GM12878 (cell line): ENCODE measurements at regions not wholly inside any gene's neighbourhood (a gene's known extent, or its start where the extent isn't known, plus 50 kb on each side); places are given as distances from the start of the nearest gene placed in this dataset.

ENCODE experiments used
- ATAC-seq: fragments of 200-7000 bp; cut with Tn5 transposase; 3 replicates; pipeline ENCODE4 v1.9.1; 2020; ENCODE audit warnings: mild to moderate bottlenecking, moderate library complexity
- BruUV-seq: library from RNA; stranded (reverse); fragments of 400-500 nt; replicated peaks from 2 replicates; lab custom pipeline; 2021; lab: Mats Ljungman, UMichigan
- CTCF ChIA-PET: fragments of 300-600 bp; sonication (Branson Sonifier 250); formaldehyde crosslinking; extraction: SDS; loops from one replicate; lab custom pipeline; 2021; ENCODE audit warnings: inconsistent platforms; lab: Yijun Ruan, JAX
- POLR2A ChIA-PET: fragments of 350-600 bp; formaldehyde crosslinking; extraction: SDS; loops from one replicate; lab custom pipeline; 2021; ENCODE audit warnings: inconsistent platforms; lab: Charles Lee
- RAD21 ChIA-PET: fragments of 300-600 bp; sonication (Branson Sonifier 250); formaldehyde crosslinking; loops from one replicate; lab custom pipeline; 2023; ENCODE audit warnings: antibody characterized with exemption; ENCODE audit not compliant: unreplicated experiment; lab: Charles Lee
- SMC1A ChIA-PET: fragments of 300-600 bp; sonication (Branson Sonifier 250); formaldehyde crosslinking; loops from one replicate; lab custom pipeline; 2023; ENCODE audit not compliant: unreplicated experiment, uncharacterized antibody; lab: Charles Lee
- DNase-seq: peaks from one replicate; pipeline ENCODE4 v3.0.0-alpha.2; 2011; ENCODE audit warnings: low read depth, low spot score
- FAIRE-seq: peaks from 3 replicates; lab custom pipeline; 2011; peaks lifted over from hg19 to GRCh38; lab: Jason Lieb, UNC
- H2AFZ ChIP-seq: 2 replicates; pipeline ENCODE4 v1.6.0; 2011; ENCODE audit warnings: low read depth, low read length, control low read depth; ENCODE audit not compliant: control insufficient read depth
- H3K27ac ChIP-seq: 2 replicates; pipeline ENCODE4 v1.5.1; 2011; ENCODE audit warnings: control low read depth; ENCODE audit not compliant: control insufficient read depth, insufficient read depth
- H3K27me3 ChIP-seq, 2 experiments: replicated peaks in 1 of 2; 2 replicates each; pipeline versions ENCODE4 v1.6.0 to v1.6.1; 2011; ENCODE audit warnings: low read length in 1 of 2; ENCODE audit not compliant: control insufficient read depth in 2 of 2, insufficient read depth in 2 of 2
- H3K36me3 ChIP-seq, 2 experiments: 2 replicates each; pipeline ENCODE4 v1.5.1; 2011; ENCODE audit warnings: low read length in 1 of 2; ENCODE audit not compliant: control insufficient read depth in 2 of 2, insufficient read depth in 2 of 2
- H3K4me1 ChIP-seq: 2 replicates; pipeline ENCODE4 v1.6.1; 2011; ENCODE audit warnings: mild to moderate bottlenecking, low read length, moderate library complexity, mixed read lengths; ENCODE audit not compliant: control insufficient read depth, insufficient read depth
- H3K4me2 ChIP-seq: 2 replicates; pipeline ENCODE4 v1.6.0; 2011; ENCODE audit warnings: control low read depth; ENCODE audit not compliant: control insufficient read depth, insufficient read depth
- H3K4me3 ChIP-seq: fragments of 200-600 bp; sonication (generic); 2 replicates; pipeline ENCODE4 v1.5.1; 2016
- H3K79me2 ChIP-seq: 2 replicates; pipeline ENCODE4 v1.6.0; 2011; ENCODE audit warnings: low read length; ENCODE audit not compliant: control insufficient read depth, insufficient read depth
- H3K9ac ChIP-seq: 2 replicates; pipeline ENCODE4 v1.8.0; 2011; ENCODE audit warnings: low read length, control low read depth, mixed read lengths; ENCODE audit not compliant: control insufficient read depth, insufficient read depth
- H3K9me3 ChIP-seq: replicated peaks from 3 replicates; pipeline ENCODE4 v1.5.1; 2011; ENCODE audit warnings: mild to moderate bottlenecking, low read length; ENCODE audit not compliant: control insufficient read depth, insufficient read depth
- H4K20me1 ChIP-seq: 2 replicates; pipeline ENCODE4 v1.6.0; 2011; ENCODE audit not compliant: control insufficient read depth, insufficient read depth
- ATF7 ChIP-seq: fragments of 450-650 bp; IDR thresholded peaks from 2 replicates; pipeline ENCODE4 v1.6.1; 2016; ENCODE audit warnings: low read depth, mild to moderate bottlenecking
- KDM1A ChIP-seq: fragments of 200-600 bp; sonication (generic); IDR thresholded peaks from 2 replicates; pipeline ENCODE4 v1.6.1; 2016; ENCODE audit warnings: borderline replicate concordance
- STAT3 ChIP-seq: IDR thresholded peaks from 2 replicates; pipeline ENCODE4 v1.6.1; 2011; ENCODE audit warnings: low read depth, low read length, improper control_type of control experiment
- WGBS: methylation state at CpG from one replicate; pipeline ENCODE4 v1.1.6; 2016; ENCODE audit warnings: low lambda C conversion rate; ENCODE audit not compliant: insufficient replicate concordance, insufficient coverage; ENCODE audit errors: missing lambda C conversion rate; 5-methylcytosine and 5-hydroxymethylcytosine counted together
- in situ Hi-C: fragments of 300-500 bp; cut with MboI; formaldehyde crosslinking; loops from 9 replicates; pipeline ENCODE4 v1.14.3; 2018; ENCODE audit warnings: mixed read lengths
- intact Hi-C: fragments of 100-400 bp; cut with micrococcal nuclease; formaldehyde crosslinking; loops from one replicate; pipeline ENCODE4 v1.14.2; 2022; ENCODE audit not compliant: unreplicated experiment
- TF ChIP-seq, protein P1 (sequence below): IDR thresholded peaks from 2 replicates; pipeline ENCODE4 v1.6.1; 2011; ENCODE audit warnings: low read depth, low read length, improper control_type of control experiment, borderline replicate concordance
- TF ChIP-seq, protein P2 (sequence below): fragments of 450-650 bp; IDR thresholded peaks from 2 replicates; pipeline ENCODE4 v1.6.1; 2017; ENCODE audit warnings: antibody characterized with exemption, mild to moderate bottlenecking, moderate library complexity
- TF ChIP-seq, protein P3 (sequence below): fragments of 450-650 bp; conservative IDR thresholded peaks from 2 replicates; pipeline ENCODE4 v1.6.1; 2017; ENCODE audit warnings: mild to moderate bottlenecking, moderate library complexity

DNA sequence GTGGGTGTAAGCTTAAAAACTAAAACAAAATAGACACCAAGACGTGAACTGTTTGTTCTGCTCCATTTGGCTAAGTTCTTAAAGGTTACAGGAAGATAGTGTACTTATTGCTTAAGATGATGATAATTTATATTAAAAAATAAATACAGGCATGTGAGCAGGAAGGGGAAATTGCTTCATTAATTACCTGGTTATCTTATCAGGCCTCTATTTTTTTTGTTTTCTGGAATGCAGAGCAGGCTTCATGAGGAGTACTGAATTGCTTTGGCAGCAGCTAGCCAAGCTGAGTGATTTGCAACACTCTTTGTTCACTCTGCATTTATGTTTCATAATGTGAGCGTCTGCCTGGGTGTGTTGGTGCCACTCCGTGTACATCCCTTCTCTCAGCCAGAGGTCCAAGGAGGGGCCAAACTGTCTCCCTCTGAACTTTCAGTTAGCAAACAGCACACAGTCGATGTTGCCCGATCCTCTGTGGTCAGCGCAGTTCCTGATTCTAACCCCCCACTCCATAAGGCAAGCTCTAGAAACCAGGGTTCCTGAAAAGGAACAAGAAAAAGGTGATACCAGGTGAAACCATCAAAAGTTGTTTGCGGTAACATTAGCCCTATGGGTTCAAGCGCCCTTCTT, 348.2 kb downstream of the SPRY1 start (continued):
- TF ChIP-seq KDM1A: no peak
- TF ChIP-seq STAT3: no peak
- TF ChIP-seq, protein P1, sequence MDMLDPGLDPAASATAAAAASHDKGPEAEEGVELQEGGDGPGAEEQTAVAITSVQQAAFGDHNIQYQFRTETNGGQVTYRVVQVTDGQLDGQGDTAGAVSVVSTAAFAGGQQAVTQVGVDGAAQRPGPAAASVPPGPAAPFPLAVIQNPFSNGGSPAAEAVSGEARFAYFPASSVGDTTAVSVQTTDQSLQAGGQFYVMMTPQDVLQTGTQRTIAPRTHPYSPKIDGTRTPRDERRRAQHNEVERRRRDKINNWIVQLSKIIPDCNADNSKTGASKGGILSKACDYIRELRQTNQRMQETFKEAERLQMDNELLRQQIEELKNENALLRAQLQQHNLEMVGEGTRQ: no peak

DNA sequence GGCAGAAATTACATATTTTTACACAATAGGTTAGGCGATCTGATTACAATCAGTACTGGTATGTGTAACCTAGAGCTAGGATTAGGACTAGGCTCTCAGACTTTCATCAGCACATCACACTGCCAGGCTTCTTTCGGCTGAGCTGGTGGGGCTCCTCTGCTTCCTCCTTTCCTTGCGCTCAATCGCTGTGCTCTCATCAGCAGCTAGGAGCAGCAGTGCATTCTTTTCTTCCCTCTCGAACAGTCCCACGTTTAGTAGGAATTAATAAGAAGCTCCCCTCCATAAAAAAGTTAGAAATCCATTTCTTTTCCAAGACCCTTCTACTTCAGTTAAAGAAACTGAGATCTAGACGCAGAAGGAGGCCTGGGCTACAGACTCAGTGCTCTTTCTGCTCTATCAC, 350.4 kb downstream of the SPRY1 start:
- Histone ChIP-seq H4K20me1 (no peaks in the 10 kb centered on the region), H3K4me1 (no peaks in the 10 kb centered on the region), H3K27ac (no peak overlapping the region), H3K4me3 (no peak overlapping the region), H2AFZ (no peak overlapping the region), H3K4me2 (no peak overlapping the region), H3K27me3 (no peaks in the 10 kb centered on the region; a peak in 1 of 4 replicates), H3K9ac (no peak overlapping the region), H3K36me3 (no peaks in the 10 kb centered on the region), H3K9me3 (no peaks in the 10 kb centered on the region), H3K79me2 (no peaks in the 10 kb centered on the region)
- intact Hi-C loops (loop anchor here (10.0 kb wide), 1 partner anchor 182 kb away; no protein-coding TSS in a partner anchor), in situ Hi-C loops (no loop called here)
- RAD21 ChIA-PET: no interaction called here
- TF ChIP-seq ATF7: no peak
- SMC1A ChIA-PET: no interaction called here
- ATAC-seq (no peak), DNase-seq (no peak), FAIRE-seq (no peak)
- POLR2A ChIA-PET: no interaction called here
- WGBS: 33% methylated on average over 7 of the region's 7 CpGs
- BruUV-seq: no TSS peak
- CTCF ChIA-PET: interaction anchor here (2.0 kb wide), 1 partner anchor 26 kb away, joined by 10 read pairs; no protein-coding TSS in a partner anchor

DNA sequence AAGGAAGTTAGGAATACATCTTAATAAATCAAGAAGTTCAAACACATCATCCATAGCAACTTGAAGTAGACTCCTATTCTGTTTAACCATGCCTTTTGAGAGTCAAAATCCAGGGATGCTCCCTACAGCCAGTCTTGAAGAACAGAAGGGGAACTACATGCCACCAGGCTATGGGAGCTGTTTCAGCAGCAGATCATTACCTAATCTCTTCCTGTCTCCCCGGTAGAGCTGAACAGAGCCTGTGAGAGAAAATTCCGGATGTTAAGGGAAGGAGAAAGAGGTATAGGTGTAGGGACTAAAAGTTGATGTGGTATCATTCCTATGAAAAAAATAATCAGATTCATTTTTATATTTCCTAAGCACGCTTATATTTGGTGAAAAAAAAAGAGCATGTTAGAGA, 352.2 kb downstream of the SPRY1 start:
- H3K79me2 ChIP-seq: no peaks in the 10 kb centered on the region
- no peaks in the 10 kb centered on the region for H3K9me3 ChIP-seq
- intact Hi-C loops (loop anchor here (10.0 kb wide), 1 partner anchor 184 kb away; no protein-coding TSS in a partner anchor), in situ Hi-C loops (no loop called here)
- BruUV-seq: no TSS peak
- no peaks in the 10 kb centered on the region; a peak in 1 of 4 replicates for H3K27me3 ChIP-seq
- H3K36me3 ChIP-seq: no peaks in the 10 kb centered on the region
- ChIA-PET CTCF (no interaction called here), RAD21 (no interaction called here), POLR2A (no interaction called here), SMC1A (no interaction called here)
- no peak overlapping the region for H3K9ac ChIP-seq
- H4K20me1 ChIP-seq: no peaks in the 10 kb centered on the region
- H3K27ac ChIP-seq: no peak overlapping the region
- no peaks in the 10 kb centered on the region for H3K4me1 ChIP-seq
- no peak overlapping the region for H3K4me3 ChIP-seq
- H2AFZ ChIP-seq: no peak overlapping the region
- H3K4me2 ChIP-seq: no peak overlapping the region
- ATAC-seq (no peak), FAIRE-seq (no peak), DNase-seq (no peak)
- 0% methylated on average over 3 of the region's 3 CpGs for WGBS
- TF ChIP-seq, protein P2, sequence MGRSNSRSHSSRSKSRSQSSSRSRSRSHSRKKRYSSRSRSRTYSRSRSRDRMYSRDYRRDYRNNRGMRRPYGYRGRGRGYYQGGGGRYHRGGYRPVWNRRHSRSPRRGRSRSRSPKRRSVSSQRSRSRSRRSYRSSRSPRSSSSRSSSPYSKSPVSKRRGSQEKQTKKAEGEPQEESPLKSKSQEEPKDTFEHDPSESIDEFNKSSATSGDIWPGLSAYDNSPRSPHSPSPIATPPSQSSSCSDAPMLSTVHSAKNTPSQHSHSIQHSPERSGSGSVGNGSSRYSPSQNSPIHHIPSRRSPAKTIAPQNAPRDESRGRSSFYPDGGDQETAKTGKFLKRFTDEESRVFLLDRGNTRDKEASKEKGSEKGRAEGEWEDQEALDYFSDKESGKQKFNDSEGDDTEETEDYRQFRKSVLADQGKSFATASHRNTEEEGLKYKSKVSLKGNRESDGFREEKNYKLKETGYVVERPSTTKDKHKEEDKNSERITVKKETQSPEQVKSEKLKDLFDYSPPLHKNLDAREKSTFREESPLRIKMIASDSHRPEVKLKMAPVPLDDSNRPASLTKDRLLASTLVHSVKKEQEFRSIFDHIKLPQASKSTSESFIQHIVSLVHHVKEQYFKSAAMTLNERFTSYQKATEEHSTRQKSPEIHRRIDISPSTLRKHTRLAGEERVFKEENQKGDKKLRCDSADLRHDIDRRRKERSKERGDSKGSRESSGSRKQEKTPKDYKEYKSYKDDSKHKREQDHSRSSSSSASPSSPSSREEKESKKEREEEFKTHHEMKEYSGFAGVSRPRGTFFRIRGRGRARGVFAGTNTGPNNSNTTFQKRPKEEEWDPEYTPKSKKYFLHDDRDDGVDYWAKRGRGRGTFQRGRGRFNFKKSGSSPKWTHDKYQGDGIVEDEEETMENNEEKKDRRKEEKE: no peak
- TF ChIP-seq, protein P3, sequence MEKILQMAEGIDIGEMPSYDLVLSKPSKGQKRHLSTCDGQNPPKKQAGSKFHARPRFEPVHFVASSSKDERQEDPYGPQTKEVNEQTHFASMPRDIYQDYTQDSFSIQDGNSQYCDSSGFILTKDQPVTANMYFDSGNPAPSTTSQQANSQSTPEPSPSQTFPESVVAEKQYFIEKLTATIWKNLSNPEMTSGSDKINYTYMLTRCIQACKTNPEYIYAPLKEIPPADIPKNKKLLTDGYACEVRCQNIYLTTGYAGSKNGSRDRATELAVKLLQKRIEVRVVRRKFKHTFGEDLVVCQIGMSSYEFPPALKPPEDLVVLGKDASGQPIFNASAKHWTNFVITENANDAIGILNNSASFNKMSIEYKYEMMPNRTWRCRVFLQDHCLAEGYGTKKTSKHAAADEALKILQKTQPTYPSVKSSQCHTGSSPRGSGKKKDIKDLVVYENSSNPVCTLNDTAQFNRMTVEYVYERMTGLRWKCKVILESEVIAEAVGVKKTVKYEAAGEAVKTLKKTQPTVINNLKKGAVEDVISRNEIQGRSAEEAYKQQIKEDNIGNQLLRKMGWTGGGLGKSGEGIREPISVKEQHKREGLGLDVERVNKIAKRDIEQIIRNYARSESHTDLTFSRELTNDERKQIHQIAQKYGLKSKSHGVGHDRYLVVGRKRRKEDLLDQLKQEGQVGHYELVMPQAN: no peak
